SK-N-SH (cell line): ENCODE measurements at regions not wholly inside any gene's neighbourhood (a gene's known extent, or its start where the extent isn't known, plus 50 kb on each side); places are given as distances from the start of the nearest gene placed in this dataset.

Experiments
- CTCF ChIA-PET: fragments of 300-600, 350-600 bp; formaldehyde crosslinking; extraction: SDS; loops from one replicate; lab custom pipeline; 2021; lab: Yijun Ruan, JAX
- POLR2A ChIA-PET: fragments of 350-600 bp; sonication (Branson Sonifier 250); formaldehyde crosslinking; extraction: SDS; loops from one replicate; lab custom pipeline; 2020; ENCODE audit warnings: antibody characterized with exemption, inconsistent platforms; lab: Yijun Ruan, JAX
- DNase-seq: peaks from one replicate; pipeline ENCODE4 v3.0.0; 2012
- H2AFZ ChIP-seq: fragments of 200-600 bp; sonication (generic); 2 replicates; pipeline ENCODE4 v1.8.1; 2016; ENCODE audit warnings: antibody characterized with exemption, mild to moderate bottlenecking, low read depth
- H3F3A ChIP-seq: fragments of 200-600 bp; sonication (generic); replicated peaks from 2 replicates; pipeline ENCODE3; 2016; ENCODE audit warnings: antibody characterized with exemption, mild to moderate bottlenecking; ENCODE audit not compliant: insufficient read depth
- H3K27ac ChIP-seq, 2 experiments: fragments of 200-500 bp in 1 of 2; fragments of 200-600 bp in 1 of 2; sonication (Bioruptor generic) in 1 of 2; sonication (generic), shearing (Covaris generic) in 1 of 2; 2 replicates each; pipeline versions ENCODE4 v1.5.1 to v1.6.1; 2014 to 2016; ENCODE audit warnings: low read depth in 2 of 2, inconsistent platforms in 1 of 2, low read length in 1 of 2, mild to moderate bottlenecking in 1 of 2, mixed read lengths in 1 of 2
- H3K27me3 ChIP-seq: fragments of 200-600 bp; sonication (generic), shearing (Covaris generic); 2 replicates; pipeline ENCODE4 v1.6.1; 2016; ENCODE audit warnings: mixed run types; ENCODE audit not compliant: insufficient read depth
- H3K36me3 ChIP-seq, 2 experiments: fragments of 200-500 bp in 1 of 2; fragments of 200-600 bp in 1 of 2; sonication (Bioruptor generic) in 1 of 2; sonication (generic) in 1 of 2; replicated peaks in 1 of 2; 2 replicates each; pipeline versions ENCODE3 to v1.5.1; 2014 to 2016; ENCODE audit warnings: low read length in 1 of 2, mild to moderate bottlenecking in 1 of 2; ENCODE audit not compliant: insufficient read depth in 2 of 2, control insufficient read depth in 1 of 2
- H3K4me1 ChIP-seq, 2 experiments: fragments of 200-500 bp in 1 of 2; fragments of 200-600 bp in 1 of 2; sonication (Bioruptor generic) in 1 of 2; sonication (generic), shearing (Covaris generic) in 1 of 2; 2 replicates each; pipeline versions ENCODE4 v1.5.1 to v1.6.1; 2014 to 2016; ENCODE audit warnings: low read depth in 1 of 2, low read length in 1 of 2, mixed run types in 1 of 2; ENCODE audit not compliant: insufficient read depth in 2 of 2, control insufficient read depth in 1 of 2
- H3K4me2 ChIP-seq: fragments of 200-600 bp; sonication (generic), shearing (Covaris generic); 2 replicates; pipeline ENCODE4 v1.6.1; 2017; ENCODE audit warnings: mixed run types
- H3K4me3 ChIP-seq, 2 experiments: fragments of 200-500 bp in 1 of 2; fragments of 200-600 bp in 1 of 2; sonication (Bioruptor generic) in 1 of 2; sonication (generic), shearing (Covaris generic) in 1 of 2; 2 replicates each; pipeline versions ENCODE4 v1.5.1 to v1.8.1; 2014 to 2016; ENCODE audit warnings: low read depth in 2 of 2, inconsistent platforms in 1 of 2, low read length in 1 of 2, mild to moderate bottlenecking in 1 of 2, mixed read lengths in 1 of 2, moderate library complexity in 1 of 2
- H3K79me2 ChIP-seq: fragments of 200-600 bp; sonication (generic); 2 replicates; pipeline ENCODE4 v1.8.1; 2017; ENCODE audit warnings: mild to moderate bottlenecking; ENCODE audit not compliant: insufficient read depth
- H3K9ac ChIP-seq: fragments of 200-600 bp; sonication (generic); 2 replicates; pipeline ENCODE4 v1.6.1; 2017; ENCODE audit warnings: mixed run types
- H3K9me2 ChIP-seq: fragments of 200-600 bp; sonication (generic); 2 replicates; pipeline ENCODE4 v1.6.1; 2017; ENCODE audit warnings: mixed run types
- H3K9me3 ChIP-seq: fragments of 200-600 bp; sonication (generic); 2 replicates; pipeline ENCODE4 v1.6.1; 2017; ENCODE audit warnings: mixed run types, mild to moderate bottlenecking, moderate library complexity
- H4K20me1 ChIP-seq: fragments of 200-600 bp; sonication (generic); 2 replicates; pipeline ENCODE4 v1.6.1; 2017; ENCODE audit warnings: mild to moderate bottlenecking, mixed run types; ENCODE audit not compliant: insufficient read depth
- CTCF ChIP-seq: fragments of 200-600 bp; sonication (generic); IDR thresholded peaks from 2 replicates; pipeline ENCODE4 v1.6.1; 2017; ENCODE audit warnings: antibody characterized with exemption, mild to moderate bottlenecking, moderate library complexity
- EP300 ChIP-seq, 2 experiments: IDR thresholded peaks; 2 replicates each; pipeline versions ENCODE4 v1.4.0 to v1.6.1; 2012; ENCODE audit warnings: borderline replicate concordance in 1 of 2, low read depth in 1 of 2, low read length in 1 of 2
- GATA2 ChIP-seq: sonication (generic); formaldehyde crosslinking; IDR thresholded peaks from 2 replicates; pipeline ENCODE4 v1.5.0; 2020; ENCODE audit warnings: mild to moderate bottlenecking, missing genetic modification reagents
- MAX ChIP-seq: IDR thresholded peaks from 2 replicates; pipeline ENCODE4 v1.4.0; 2012; ENCODE audit warnings: low read depth
- NFIC ChIP-seq: IDR thresholded peaks from 2 replicates; pipeline ENCODE4 v1.4.0; 2012; ENCODE audit warnings: borderline replicate concordance
- NRF1 ChIP-seq: IDR thresholded peaks from 2 replicates; pipeline ENCODE4 v1.6.1; 2012; ENCODE audit warnings: low read depth, mild to moderate bottlenecking, low read length
- PBX3 ChIP-seq: IDR thresholded peaks from 2 replicates; pipeline ENCODE4; 2012
- RAD21 ChIP-seq: IDR thresholded peaks from 2 replicates; pipeline ENCODE4 v1.6.1; 2012; ENCODE audit warnings: mild to moderate bottlenecking, low read length
- RFX5 ChIP-seq: IDR thresholded peaks from 2 replicates; pipeline ENCODE4 v1.6.1; 2012; ENCODE audit warnings: mild to moderate bottlenecking, improper control_type of control experiment, low read length
- RXRA ChIP-seq: IDR thresholded peaks from 2 replicates; pipeline ENCODE4 v1.4.0; 2012; ENCODE audit warnings: low read depth, mild to moderate bottlenecking, borderline replicate concordance
- SIN3A ChIP-seq: IDR thresholded peaks from 2 replicates; pipeline ENCODE4 v1.6.1; 2012; ENCODE audit warnings: low read depth, mild to moderate bottlenecking, low read length, moderate library complexity, borderline replicate concordance
- SMC3 ChIP-seq: IDR thresholded peaks from 2 replicates; pipeline ENCODE4 v1.6.1; 2012; ENCODE audit warnings: low read depth, low read length, improper control_type of control experiment
- TAF1 ChIP-seq: IDR thresholded peaks from 2 replicates; pipeline ENCODE4 v1.6.1; 2012; ENCODE audit warnings: low read depth, mild to moderate bottlenecking, low read length, moderate library complexity, borderline replicate concordance
- WGBS: methylation state at CpG from one replicate; pipeline ENCODE4 v1.1.6; 2017; ENCODE audit warnings: low lambda C conversion rate; 5-methylcytosine and 5-hydroxymethylcytosine counted together

- no peaks in the 10 kb centered on the region for H4K20me1 ChIP-seq
- WGBS: 15% methylated on average over 3 of the region's 3 CpGs
- H3K4me3 ChIP-seq: no peak overlapping the region
- no peaks in the 10 kb centered on the region for H3K27me3 ChIP-seq
- TF ChIP-seq NRF1: no peak
- no peak for TF ChIP-seq GATA2
- TF ChIP-seq SIN3A: no peak
- no peak for TF ChIP-seq MAX
- no peak for TF ChIP-seq TAF1
- TF ChIP-seq SMC3: no peak
- TF ChIP-seq PBX3: no peak
- TF ChIP-seq RXRA: no peak
- TF ChIP-seq NFIC: no peak
- no peaks in the 10 kb centered on the region for H3K36me3 ChIP-seq
- H3F3A ChIP-seq: no peaks in the 10 kb centered on the region
- no peaks in the 10 kb centered on the region for H3K9me3 ChIP-seq
- ChIA-PET CTCF (interaction anchor here (1.2 to 2.2 kb wide), 2 partner anchors 47 to 48 kb away, joined by 3 to 5 read pairs; no protein-coding TSS in a partner anchor), POLR2A (no interaction called here)
- no peaks in the 10 kb centered on the region for H3K79me2 ChIP-seq
- H3K9ac ChIP-seq: no peak overlapping the region
- no peak overlapping the region for H3K4me2 ChIP-seq
- DNase-seq: no peak
- no peak overlapping the region for H2AFZ ChIP-seq
- no peaks in the 10 kb centered on the region; a peak in 1 of 4 replicates for H3K4me1 ChIP-seq
- no peaks in the 10 kb centered on the region for H3K9me2 ChIP-seq
- H3K27ac ChIP-seq: no peak overlapping the region
These were observed 521.8 kb downstream of the LRRIQ3 start for GRCh38 chr1:73676186-73676585.

- H3K9ac ChIP-seq: no peak overlapping the region
- peak overlapping the region in 1 of 2 experiments; percentile 56; a peak in 1 of 4 replicates for H3K4me3 ChIP-seq
- POLR2A ChIA-PET: no interaction called here
- H3F3A ChIP-seq: no peaks in the 10 kb centered on the region
- DNase-seq: peak; percentile 14
- no peaks in the 10 kb centered on the region for H4K20me1 ChIP-seq
- TF ChIP-seq RAD21 (peak; percentile 62), RFX5 (no peak), CTCF (peak; percentile 58), NFIC (no peak), SMC3 (peak; percentile 35; the same call in 1 of the 2 replicates), EP300 (IDR thresholded peaks at IDR 0.05; ENCODE audit: borderline replicate concordance in 1 of 2, low read depth in 1 of 2, low read length in 1 of 2) (no peak)
- TF ChIP-seq, all 33 proteins: peak for 3
- Histone ChIP-seq H3K79me2 (no peaks in the 10 kb centered on the region), H3K27me3 (no peaks in the 10 kb centered on the region), H3K9me3 (no peaks in the 10 kb centered on the region), H3K9me2 (no peaks in the 10 kb centered on the region), H3K27ac (no peak overlapping the region), H3K4me1 (no peaks in the 10 kb centered on the region; a peak in 1 of 4 replicates), H3K4me2 (peak overlapping the region; percentile 19; the same call in 1 of the 2 replicates), H3K36me3 (no peaks in the 10 kb centered on the region), H2AFZ (no peak overlapping the region)
- 12% methylated on average over 2 of the region's 2 CpGs for WGBS
- CTCF ChIA-PET: interaction anchor here (0.5 to 2.2 kb wide), 26 partner anchors 13 to 1918 kb away, joined by 3 to 12 read pairs (median 4); no protein-coding TSS in a partner anchor
These were observed 522.9 kb downstream of the LRRIQ3 start for GRCh38 chr1:73674945-73675561.
